DOHH2 (cell line): ENCODE measurements at regions not wholly inside any gene's neighbourhood (a gene's known extent, or its start where the extent isn't known, plus 50 kb on each side); places are given as distances from the start of the nearest gene placed in this dataset.

Experiments used
- EZH2phosphoT487 ChIP-seq: fragments of 200-600 bp; sonication (generic); IDR thresholded peaks from 2 replicates; pipeline ENCODE4 v1.6.1; 2017; ENCODE audit warnings: borderline replicate concordance, mild to moderate bottlenecking, antibody characterized with exemption, low read length, moderate library complexity, mixed read lengths
- TF ChIP-seq, protein P1 (sequence below): fragments of 200-600 bp; sonication (generic); IDR thresholded peaks from one replicate; pipeline ENCODE4 v1.5.1; 2014; ENCODE audit warnings: antibody characterized with exemption, mild to moderate bottlenecking, low read depth, low read length; ENCODE audit not compliant: poor library complexity, severe bottlenecking

DNA sequence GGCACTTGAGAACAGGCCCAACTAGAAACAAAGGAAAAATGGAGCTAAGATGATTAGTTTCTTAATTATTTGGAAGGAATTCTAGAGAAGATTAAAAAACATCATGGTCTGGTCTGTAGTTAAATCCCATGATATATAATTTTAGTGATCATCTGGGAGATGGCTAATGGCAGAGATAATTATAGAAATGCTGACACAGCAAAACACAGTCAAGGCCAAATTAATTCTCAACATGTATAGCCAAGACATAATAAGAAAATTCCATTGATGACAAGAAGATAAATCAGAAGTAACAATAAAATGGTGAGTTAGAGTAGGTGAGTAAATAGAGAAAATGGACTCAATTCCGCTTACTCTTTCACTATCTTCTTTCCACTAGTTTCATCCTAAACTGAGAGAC lies 59.2 kb upstream of the ITGA4 start:
- TF ChIP-seq, protein P1, sequence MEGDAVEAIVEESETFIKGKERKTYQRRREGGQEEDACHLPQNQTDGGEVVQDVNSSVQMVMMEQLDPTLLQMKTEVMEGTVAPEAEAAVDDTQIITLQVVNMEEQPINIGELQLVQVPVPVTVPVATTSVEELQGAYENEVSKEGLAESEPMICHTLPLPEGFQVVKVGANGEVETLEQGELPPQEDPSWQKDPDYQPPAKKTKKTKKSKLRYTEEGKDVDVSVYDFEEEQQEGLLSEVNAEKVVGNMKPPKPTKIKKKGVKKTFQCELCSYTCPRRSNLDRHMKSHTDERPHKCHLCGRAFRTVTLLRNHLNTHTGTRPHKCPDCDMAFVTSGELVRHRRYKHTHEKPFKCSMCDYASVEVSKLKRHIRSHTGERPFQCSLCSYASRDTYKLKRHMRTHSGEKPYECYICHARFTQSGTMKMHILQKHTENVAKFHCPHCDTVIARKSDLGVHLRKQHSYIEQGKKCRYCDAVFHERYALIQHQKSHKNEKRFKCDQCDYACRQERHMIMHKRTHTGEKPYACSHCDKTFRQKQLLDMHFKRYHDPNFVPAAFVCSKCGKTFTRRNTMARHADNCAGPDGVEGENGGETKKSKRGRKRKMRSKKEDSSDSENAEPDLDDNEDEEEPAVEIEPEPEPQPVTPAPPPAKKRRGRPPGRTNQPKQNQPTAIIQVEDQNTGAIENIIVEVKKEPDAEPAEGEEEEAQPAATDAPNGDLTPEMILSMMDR, result no peak
- TF ChIP-seq EZH2phosphoT487, result no peak
